Fibroblast of skin of left biceps (primary cell): ENCODE measurements at regions not wholly inside any gene's neighbourhood (a gene's known extent, or its start where the extent isn't known, plus 50 kb on each side); places are given as distances from the start of the nearest gene placed in this dataset.

Source experiments
- DNase-seq, 2 experiments: peaks; one replicate each; pipeline ENCODE4 v3.0.0-alpha.2; 2013; ENCODE audit warnings: low read depth in 2 of 2

DNA sequence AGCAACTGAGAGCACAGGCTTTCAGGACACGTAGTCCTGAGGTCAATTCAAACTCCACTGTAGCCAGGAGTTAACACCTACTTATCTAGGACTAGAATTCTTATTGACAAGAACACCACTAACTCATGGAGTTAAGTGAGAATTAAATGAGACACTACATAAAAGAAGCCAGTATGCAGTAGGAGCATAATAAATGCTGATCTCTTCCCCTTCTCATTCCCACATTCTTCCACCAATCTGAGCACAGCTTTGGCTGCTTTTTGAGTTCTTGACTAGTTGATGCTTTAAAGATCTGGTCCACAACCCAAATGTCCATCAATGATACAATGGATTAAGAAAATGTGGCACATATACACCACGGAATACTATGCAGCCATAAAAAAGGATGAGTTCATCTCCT, 55.2 kb downstream of the TTC32 start:
- no peak for DNase-seq

- DNase-seq = no peak
These were observed 55.8 kb downstream of the TTC32 start for GRCh38 chr2:19846030-19846429.

- no peak for DNase-seq
These were observed 56.4 kb downstream of the TTC32 start for GRCh38 chr2:19845323-19845920.

DNA sequence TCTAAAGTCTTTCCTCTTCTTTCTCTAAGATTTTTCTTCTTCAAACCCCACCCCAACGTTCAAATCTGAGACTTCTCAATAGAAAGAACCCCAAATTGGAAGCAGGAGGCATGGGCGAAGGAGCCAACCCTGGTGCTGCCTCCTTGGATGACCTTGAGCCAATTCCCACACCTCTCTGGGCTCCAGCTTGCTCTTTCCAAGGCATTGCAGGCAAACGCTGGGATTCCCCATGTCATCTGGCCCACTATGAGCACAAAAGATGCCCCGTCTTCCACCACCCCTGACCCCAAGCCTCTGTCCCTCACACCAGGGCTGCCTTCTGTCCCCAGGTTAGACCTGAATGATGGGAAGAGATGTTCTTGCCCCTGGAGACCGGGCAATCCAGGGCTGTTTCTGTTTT, 57.0 kb downstream of the TTC32 start:
- DNase-seq = no peak

DNA sequence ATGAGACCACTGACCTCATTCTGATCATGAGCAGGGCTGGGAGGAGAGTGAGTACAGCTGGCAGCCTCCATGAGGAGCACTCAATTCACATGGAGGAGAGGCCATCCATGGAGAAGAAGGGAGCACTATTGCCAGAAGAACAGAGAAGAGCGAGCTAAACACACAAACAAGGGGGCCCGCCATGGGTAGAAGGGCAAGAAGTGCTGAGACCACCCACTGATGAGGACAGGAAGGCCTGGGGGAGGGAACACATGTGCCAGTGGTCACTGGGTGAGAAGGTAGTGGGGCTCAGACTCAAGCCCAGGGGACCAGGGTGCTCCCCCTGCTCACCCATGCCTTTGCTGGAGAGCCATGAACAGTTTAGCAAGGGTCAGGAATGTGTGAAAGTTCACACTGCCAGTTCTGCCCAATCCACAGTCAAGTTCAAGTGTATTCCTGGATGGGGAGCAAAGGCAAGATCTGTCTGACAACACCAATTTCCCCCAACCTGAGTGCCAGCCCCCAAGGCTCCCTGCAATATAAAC, 57.7 kb downstream of the TTC32 start:
- DNase-seq = no peak

DNA sequence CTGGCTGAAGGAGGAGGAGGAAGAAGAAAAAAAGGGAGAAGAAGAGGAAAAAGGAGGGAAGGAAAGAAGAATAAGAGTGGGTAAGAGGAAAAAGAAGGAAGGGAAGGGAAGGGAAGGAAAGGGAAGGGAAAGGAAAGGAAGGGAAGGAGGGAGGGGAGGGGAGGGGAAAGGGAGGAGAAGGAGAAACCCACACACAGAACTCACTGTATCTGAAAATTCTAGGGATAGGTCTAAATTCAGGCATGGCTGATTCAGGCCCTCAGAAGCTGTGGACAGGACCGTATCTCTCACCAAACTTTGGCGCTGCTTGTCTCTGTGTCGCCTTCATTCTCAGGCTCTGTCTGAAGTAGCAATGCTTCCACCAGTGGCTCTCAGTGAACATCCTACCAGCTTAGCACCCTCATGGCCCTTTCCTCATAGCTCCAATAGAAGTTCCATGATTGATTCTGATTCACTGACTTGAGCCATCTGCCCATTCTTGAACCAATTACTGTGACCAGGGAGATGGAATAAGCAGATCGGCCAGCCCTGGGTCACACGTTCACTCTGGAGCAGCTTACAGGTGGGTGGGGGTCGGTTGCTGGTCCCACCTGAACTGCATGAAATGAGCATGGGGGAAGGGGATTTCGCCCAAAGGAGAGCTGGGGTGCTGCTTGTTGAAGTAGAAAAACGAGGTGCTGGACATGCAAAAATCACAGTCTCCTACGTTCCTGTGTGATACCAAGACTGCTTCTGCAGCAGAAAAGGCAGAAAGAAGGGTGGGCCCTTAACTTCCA, 59.7 kb downstream of the TTC32 start:
- DNase-seq = no peak

DNA sequence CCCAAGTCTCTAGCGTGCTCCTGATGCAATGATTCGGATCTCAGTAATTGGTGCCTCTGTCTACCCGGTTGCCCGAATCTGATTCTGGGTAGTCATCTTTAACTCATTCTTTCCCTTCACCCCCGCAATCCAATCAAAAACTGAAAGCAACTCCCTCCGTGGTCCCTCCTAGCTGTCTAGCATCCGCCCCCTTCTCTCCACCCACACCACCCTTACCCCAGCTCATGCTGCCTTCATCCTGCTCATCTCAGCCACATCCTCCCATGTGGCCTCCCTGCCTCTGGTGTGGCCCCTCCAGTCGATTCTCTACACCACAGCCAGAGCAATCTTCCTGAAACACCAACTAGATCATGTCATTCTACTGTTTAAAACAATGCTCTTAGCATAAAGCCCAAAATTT, 62.3 kb downstream of the TTC32 start:
- DNase-seq = no peak

- DNase-seq = no peak
These were observed 63.2 kb downstream of the TTC32 start for GRCh38 chr2:19838616-19839015.

DNA sequence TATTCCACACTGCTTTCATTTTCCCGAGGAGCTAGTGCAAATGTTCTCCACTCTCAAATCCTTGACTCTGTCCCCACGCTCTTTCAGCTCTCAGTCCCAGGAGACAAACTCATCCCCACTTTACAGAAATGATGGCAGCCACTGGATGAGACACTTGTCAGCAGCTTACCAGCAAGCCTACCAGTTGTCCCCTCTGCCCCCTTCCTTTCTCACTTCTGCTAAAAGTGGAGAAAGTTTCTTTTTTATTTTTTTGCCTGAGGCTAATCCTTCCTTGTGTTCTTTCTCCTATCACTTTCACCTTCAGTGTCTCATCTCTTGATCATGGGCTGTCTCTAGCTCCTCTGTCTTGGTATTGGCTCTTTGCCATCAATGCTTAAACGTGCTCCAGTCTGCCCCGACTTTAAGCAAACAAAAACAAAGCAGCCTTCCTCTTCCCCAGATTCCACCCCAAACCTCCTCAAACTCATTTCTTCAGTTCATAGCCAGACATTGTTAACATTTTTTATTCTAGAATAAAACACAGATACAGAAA, 64.5 kb downstream of the TTC32 start:
- no peak for DNase-seq

GRCh38 chr2:19835781-19836281, 66.0 kb downstream of the TTC32 start:
- DNase-seq = no peak

GRCh38 chr2:19833978-19834377, 67.8 kb downstream of the TTC32 start:
- DNase-seq = no peak

DNA sequence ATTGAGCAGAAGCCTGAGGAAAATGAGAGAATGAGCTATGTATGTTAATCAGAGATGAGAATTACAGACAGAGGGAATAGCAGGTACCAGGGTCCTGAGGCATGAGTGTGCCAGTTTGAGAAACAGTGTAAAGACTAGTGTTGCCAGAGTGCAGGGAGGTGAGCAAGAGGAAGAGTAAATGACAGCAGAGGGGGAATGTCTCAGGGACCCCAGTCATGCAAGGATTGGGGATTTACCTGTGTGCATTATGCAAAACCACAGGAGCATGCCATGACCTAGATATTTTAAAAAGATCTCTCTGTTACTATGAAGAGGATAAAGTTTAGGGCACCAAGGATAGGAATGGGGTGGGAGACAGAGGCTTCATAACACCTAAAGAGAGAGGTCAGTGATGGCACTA, 72.1 kb downstream of the TTC32 start:
- no peak for DNase-seq

DNA sequence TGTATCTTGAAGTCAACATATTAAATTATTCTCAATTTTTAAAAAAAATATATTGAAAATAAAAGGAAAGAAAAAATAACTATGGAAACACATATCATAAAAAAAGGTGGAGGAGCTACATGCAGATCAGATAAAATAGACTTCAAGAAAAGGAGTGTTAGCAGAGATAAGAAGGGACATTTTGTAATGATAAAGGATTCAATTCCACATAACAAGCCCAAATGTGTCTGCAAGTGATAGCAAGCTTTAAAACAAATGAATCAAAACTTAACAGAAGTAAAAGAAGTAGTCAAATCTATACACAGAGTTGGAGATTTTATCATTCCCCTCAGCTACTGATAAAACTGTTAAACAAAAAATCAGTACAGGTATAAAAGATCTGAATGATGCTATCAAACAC, 74.9 kb downstream of the TTC32 start:
- no peak for DNase-seq

DNA sequence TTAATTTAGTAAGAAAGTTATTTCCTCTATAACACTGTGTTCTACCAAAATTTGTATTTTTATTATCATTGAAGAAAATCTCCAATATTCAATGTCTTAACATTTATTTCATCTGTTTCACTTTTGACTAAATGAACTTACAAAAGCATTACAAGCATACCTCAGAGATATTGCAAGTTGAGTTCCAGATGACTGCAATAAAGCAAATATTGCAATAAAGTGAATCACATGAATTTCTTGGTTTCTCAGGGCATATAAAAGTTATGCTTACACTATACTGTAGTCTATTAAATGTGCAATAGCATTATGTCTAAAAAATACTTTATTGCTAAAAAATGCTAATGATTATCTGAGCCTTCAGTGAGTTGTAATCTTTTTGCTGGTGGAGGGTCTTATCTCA, 78.3 kb downstream of the TTC32 start:
- no peak for DNase-seq

DNA sequence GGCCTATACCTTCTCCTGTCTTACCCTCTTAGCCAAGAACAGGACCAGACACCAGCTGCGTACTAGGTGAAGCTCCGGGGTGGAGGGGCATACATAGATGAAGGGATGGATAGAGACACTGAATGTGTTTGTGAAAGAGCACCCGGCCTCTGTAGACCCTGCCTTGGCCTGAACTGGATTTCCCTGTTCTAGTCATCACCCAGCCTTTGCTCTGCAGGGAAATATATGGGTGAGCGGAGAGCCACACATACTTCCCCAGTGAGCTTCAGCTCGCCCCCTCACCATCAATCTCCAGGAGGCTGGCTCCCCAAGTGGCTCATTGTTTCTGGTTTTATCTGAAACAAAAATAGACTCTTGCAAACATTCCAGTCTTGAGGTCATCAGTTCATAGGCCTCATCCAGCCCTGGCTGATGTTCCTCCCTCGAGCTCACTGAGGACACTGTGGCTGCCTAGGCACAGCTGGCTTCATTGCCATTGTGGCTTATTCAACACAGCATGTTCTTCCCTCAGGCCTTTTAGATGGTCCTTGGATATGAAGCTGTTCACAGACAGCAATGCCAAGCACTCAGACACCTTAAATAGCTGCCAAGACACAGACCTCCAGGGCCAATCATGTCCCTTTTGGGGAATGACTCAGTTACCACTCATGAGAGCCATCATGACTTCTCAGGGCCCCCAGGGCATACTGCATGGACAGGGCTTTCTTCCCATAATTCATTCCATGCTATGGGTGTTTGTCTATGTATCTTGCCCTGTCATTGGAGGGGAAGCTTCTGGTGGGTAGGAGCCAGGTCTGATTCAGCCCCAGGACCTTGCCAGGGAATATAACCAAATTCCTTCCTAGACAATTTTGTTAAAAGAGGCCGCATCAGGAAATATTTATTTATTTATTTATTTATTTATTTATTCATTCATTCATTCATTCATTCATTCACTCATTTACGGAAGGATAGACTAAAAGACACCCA, 82.4 kb downstream of the TTC32 start:
- no peak for DNase-seq

GRCh38 chr2:19818543-19818942, 83.2 kb downstream of the TTC32 start:
- DNase-seq = no peak

- no peak for DNase-seq
These were observed 83.7 kb downstream of the TTC32 start for GRCh38 chr2:19818039-19818438.

DNA sequence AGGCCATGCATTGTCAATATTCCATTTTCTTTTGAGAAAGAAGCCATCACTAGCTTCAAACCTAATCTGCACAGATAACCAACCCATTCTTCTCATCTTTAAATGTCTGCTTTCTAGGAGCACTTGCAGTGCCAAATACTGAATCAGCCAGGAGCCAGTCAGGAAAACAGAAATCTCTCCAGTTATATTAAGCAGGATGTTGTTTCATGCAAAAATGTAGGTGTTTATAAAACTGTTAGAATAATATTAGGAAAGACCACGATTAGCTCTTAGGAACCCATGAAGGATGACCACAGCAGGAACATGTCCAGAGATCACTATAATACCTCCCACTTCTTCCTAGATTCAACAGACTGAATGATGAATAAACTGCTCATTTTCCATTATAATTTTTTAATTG, 86.0 kb downstream of the TTC32 start:
- DNase-seq = no peak

GRCh38 chr2:19812166-19812565, 89.6 kb downstream of the TTC32 start:
- no peak for DNase-seq

GRCh38 chr2:19811186-19811585, 90.6 kb downstream of the TTC32 start:
- no peak for DNase-seq

DNA sequence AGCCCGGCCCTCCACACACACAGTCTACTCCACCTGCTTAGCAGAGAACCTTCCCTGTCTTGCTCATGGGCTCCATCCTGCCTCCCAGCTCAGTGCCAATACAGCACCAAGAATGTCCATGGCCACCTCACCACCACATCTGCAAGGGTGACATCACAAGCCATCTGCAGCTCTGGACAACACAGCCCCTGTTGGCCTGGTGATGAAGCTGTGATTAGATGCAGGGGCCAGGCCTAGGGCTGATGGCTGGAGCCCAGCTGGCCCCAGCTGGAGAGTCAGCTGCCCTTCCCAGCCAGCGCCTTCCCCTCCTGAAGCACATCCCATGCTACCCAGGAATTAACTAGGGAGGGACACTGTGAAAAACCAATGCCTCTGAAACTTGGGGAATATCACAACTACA, 91.1 kb downstream of the TTC32 start:
- no peak for DNase-seq

DNA sequence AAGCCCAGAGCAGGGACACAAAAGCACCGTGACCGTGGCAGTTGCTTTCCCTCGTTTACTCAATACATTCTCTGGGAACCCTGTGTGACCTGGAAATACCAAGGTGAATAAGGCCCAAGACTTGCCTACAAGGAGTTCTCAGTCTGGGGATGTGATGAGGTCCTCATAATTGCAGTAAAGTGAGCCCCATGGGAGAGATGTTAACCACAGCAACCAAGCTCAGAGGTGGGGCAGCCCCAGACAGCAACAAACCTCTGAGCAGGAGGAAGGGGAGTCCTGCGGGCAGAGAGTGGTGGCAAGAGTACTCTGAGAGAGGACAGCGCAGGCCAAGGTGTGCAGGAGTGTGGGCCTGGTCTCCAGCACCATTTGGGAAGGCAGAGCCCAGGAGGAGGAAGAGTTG, 91.6 kb downstream of the TTC32 start:
- no peak for DNase-seq
